K562 (cell line): ENCODE measurements at regions not wholly inside any gene's neighbourhood (a gene's known extent, or its start where the extent isn't known, plus 50 kb on each side); places are given as distances from the start of the nearest gene placed in this dataset.

Source experiments
- PRDM10 ChIP-seq: fragments of 450-650 bp; IDR thresholded peaks from 2 replicates; pipeline ENCODE4 v1.6.1; 2018; ENCODE audit not compliant: partially characterized antibody
- SNIP1 ChIP-seq: fragments of 450-650 bp; IDR thresholded peaks from 2 replicates; pipeline ENCODE4 v1.7.1; 2017; ENCODE audit warnings: low read depth, mild to moderate bottlenecking

- no peak for TF ChIP-seq SNIP1
- TF ChIP-seq PRDM10, result no peak
Measured at GRCh38 chr13:109565877-109566276, 220.5 kb downstream of the IRS2 start.
